Central memory CD4-positive, alpha-beta T cell (primary cell): ENCODE measurements at regions not wholly inside any gene's neighbourhood (a gene's known extent, or its start where the extent isn't known, plus 50 kb on each side); places are given as distances from the start of the nearest gene placed in this dataset.
"Not testable (repeated sequence)": the region's sequence is repeated elsewhere in the genome, so short reads cannot be mapped to it uniquely, and the experiment has no call there.

Experiments
- DNase-seq: peaks from one replicate; pipeline ENCODE4 v3.0.0; 2022

- no peak for DNase-seq
These were observed 101.6 kb upstream of the SLC1A4 start for GRCh38 chr2:64887565-64887964.

- no peak for DNase-seq
These were observed 100.4 kb upstream of the SLC1A4 start for GRCh38 chr2:64888591-64889309.

GRCh38 chr2:64889803-64890202, 99.4 kb upstream of the SLC1A4 start:
- DNase-seq: no peak

GRCh38 chr2:64896572-64896971, 92.6 kb upstream of the SLC1A4 start:
- DNase-seq: not testable (repeated sequence)

GRCh38 chr2:64899081-64899865, 89.9 kb upstream of the SLC1A4 start:
- DNase-seq: no peak

GRCh38 chr2:64899876-64900275, 89.3 kb upstream of the SLC1A4 start:
- DNase-seq: not testable (repeated sequence)

- no peak for DNase-seq
These were observed 84.5 kb upstream of the SLC1A4 start for GRCh38 chr2:64904413-64905329.

GRCh38 chr2:64905338-64906024, 83.7 kb upstream of the SLC1A4 start:
- no peak for DNase-seq

- no peak for DNase-seq
These were observed 82.2 kb upstream of the SLC1A4 start for GRCh38 chr2:64906853-64907536.

GRCh38 chr2:64908406-64908805, 80.8 kb upstream of the SLC1A4 start:
- DNase-seq: no peak

- no peak for DNase-seq
These were observed 78.7 kb upstream of the SLC1A4 start for GRCh38 chr2:64910523-64910922.

GRCh38 chr2:64910972-64911433, 78.2 kb upstream of the SLC1A4 start:
- no peak for DNase-seq

GRCh38 chr2:64913357-64913869, 75.8 kb upstream of the SLC1A4 start:
- DNase-seq: no peak

- no peak for DNase-seq
These were observed 75.0 kb upstream of the SLC1A4 start for GRCh38 chr2:64914247-64914646.

GRCh38 chr2:64914735-64915509, 74.3 kb upstream of the SLC1A4 start:
- no peak for DNase-seq

- no peak for DNase-seq
These were observed 73.7 kb upstream of the SLC1A4 start for GRCh38 chr2:64915510-64915900.

GRCh38 chr2:64918220-64918886, 70.8 kb upstream of the SLC1A4 start:
- DNase-seq: no peak

GRCh38 chr2:64919261-64919660, 69.9 kb upstream of the SLC1A4 start:
- no peak for DNase-seq

- no peak for DNase-seq
These were observed 66.5 kb upstream of the SLC1A4 start for GRCh38 chr2:64922482-64923384.
